Heart right ventricle (tissue), 16 donors: ENCODE measurements at regions not wholly inside any gene's neighbourhood (a gene's known extent, or its start where the extent isn't known, plus 50 kb on each side); places are given as distances from the start of the nearest gene placed in this dataset.

Experiments used
- ATAC-seq, 8 donors: fragments of 200-7000 bp; cut with Tn5 transposase; one replicate each; pipeline ENCODE4 v1.9.1; 2020; ENCODE audit warnings: mild to moderate bottlenecking in 8 of 8, moderate library complexity in 8 of 8, moderate number of reproducible peaks in 1 of 8
- DNase-seq, 2 donors: peaks; one replicate each; pipeline ENCODE4 v3.0.0-alpha.2; 2020
- H3K27ac ChIP-seq, 10 donors: fragments of 200-600 bp; sonication (generic) in 2 of 10; one replicate each; pipeline versions ENCODE4 v1.5.0 to v1.8.0; 2020 to 2022; ENCODE audit warnings: mild to moderate bottlenecking in 3 of 10
- H3K27me3 ChIP-seq, 7 donors: fragments of 200-600 bp; one replicate each; pipeline ENCODE4 v1.8.0; 2021 to 2022; ENCODE audit warnings: mild to moderate bottlenecking in 2 of 7
- H3K36me3 ChIP-seq, 9 donors: fragments of 200-600 bp; sonication (generic) in 1 of 9; one replicate each; pipeline versions ENCODE4 v1.5.0 to v1.8.0; 2020 to 2022; ENCODE audit warnings: mild to moderate bottlenecking in 2 of 9
- H3K4me1 ChIP-seq, 9 donors: fragments of 200-600 bp; sonication (generic) in 1 of 9; one replicate each; pipeline versions ENCODE4 v1.5.0 to v1.8.0; 2020 to 2022; ENCODE audit warnings: mild to moderate bottlenecking in 4 of 9
- H3K4me3 ChIP-seq, 10 donors: fragments of 200-600 bp; sonication (generic) in 2 of 10; one replicate each; pipeline versions ENCODE4 v1.5.0 to v1.8.0; 2020 to 2022; ENCODE audit warnings: mild to moderate bottlenecking in 7 of 10, moderate library complexity in 2 of 10
- H3K9me3 ChIP-seq, 11 donors: fragments of 200-600 bp in 10 of 11; sonication (generic) in 2 of 11; one replicate each; pipeline versions ENCODE4 v1.5.0 to v1.8.0; 2013 to 2022; ENCODE audit warnings: mild to moderate bottlenecking in 2 of 11, control low read depth in 1 of 11, moderate library complexity in 1 of 11
- WGBS, 2 donors: extraction: QIAGEN DNeasy Blood & Tissue Kit; methylation state at CpG; one replicate each; pipeline ENCODE4 v1.1.7; 2013; ENCODE audit warnings: inconsistent platforms in 1 of 2; 5-methylcytosine and 5-hydroxymethylcytosine counted together
- intact Hi-C, 10 donors: fragments of 100-400 bp; cut with DNase I; formaldehyde crosslinking; loops; one replicate each; pipeline versions ENCODE4 v1.11.1 to v1.14.2; 2022
- TF ChIP-seq, protein P1 (sequence below), 9 donors: fragments of 200-600 bp; sonication (generic) in 2 of 9; IDR thresholded peaks; one replicate each; pipeline versions ENCODE4 v1.5.0 to v1.8.0; 2021 to 2022; ENCODE audit warnings: antibody characterized with exemption in 9 of 9, mild to moderate bottlenecking in 5 of 9, moderate library complexity in 1 of 9
- donor health status: Arrhythmogenic right ventricular cardiomyopathy.
- donor health status: ischemic (EF 13 %, LVEDD 7.1; RV severe dilation, severe dysfunction).
- donor health status: healthy with polysubstance abuse.
- donor health status: DM: no; HTN: yes; CAD: no.
- donor health status: DM: no; HTN: no; CAD: no.
- donor health status: ischemic (EF 25% LVEDD 6.9; RV normal size, moderate dysfunction).
- donor health status: ischemic (EF 25% LVEDD 5.7; RV mildly dilated, moderate dysfunction).
- donor health status: healthy.
- donor health status: DM: yes; HTN: yes; CAD: no.
- donor health status: Ischemic cardiomyopathy.
- donor health status: ischemic (EF 35%, LVEDD 5.7; RV mildly dilated, moderate dysfunction).
- donor health status: nonischemic (EF 11% LVEDD 7.7; RV severe dilation, severe dysfunction).
- donor health status: DM: yes; HTN: yes; CAD: no.
- donor health status: PGD.
- donor health status: ischemic (EF 29% LVEDD 5.4; RV normal size, mild dysfunction).
- donor health status: nonischemic (EF 23%, LVEDD 6.1; RV moderate dilation, normal function).

DNA sequence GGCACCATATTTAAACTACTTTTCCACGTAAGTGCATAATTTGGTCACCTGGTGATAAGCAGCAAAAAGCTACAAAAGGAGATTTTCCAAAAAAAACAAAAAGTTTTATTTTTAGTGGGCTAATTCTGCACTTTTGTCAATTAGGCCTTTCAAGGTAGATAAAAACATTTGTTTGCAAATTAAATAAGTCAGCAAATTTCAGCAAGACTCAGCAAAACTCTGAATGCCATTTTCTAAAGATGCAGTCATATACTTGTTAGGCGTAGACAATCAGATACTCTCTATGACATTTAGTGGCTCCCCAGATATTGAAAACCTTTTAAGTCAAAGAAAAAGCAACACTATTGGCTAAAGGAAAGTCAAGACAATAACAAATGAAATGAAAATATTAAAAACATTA, 400.2 kb upstream of the GOLIM4 start:
- H3K4me1 ChIP-seq: no peaks in the 10 kb centered on the region
- ATAC-seq (no peak), DNase-seq (no peak)
- H3K27me3 ChIP-seq: no peaks in the 10 kb centered on the region
- 89% methylated on average over 2 of the region's 2 CpGs for WGBS, 2 donors
- TF ChIP-seq, protein P1, sequence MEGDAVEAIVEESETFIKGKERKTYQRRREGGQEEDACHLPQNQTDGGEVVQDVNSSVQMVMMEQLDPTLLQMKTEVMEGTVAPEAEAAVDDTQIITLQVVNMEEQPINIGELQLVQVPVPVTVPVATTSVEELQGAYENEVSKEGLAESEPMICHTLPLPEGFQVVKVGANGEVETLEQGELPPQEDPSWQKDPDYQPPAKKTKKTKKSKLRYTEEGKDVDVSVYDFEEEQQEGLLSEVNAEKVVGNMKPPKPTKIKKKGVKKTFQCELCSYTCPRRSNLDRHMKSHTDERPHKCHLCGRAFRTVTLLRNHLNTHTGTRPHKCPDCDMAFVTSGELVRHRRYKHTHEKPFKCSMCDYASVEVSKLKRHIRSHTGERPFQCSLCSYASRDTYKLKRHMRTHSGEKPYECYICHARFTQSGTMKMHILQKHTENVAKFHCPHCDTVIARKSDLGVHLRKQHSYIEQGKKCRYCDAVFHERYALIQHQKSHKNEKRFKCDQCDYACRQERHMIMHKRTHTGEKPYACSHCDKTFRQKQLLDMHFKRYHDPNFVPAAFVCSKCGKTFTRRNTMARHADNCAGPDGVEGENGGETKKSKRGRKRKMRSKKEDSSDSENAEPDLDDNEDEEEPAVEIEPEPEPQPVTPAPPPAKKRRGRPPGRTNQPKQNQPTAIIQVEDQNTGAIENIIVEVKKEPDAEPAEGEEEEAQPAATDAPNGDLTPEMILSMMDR (IDR thresholded peaks at IDR 0.05): no peak
- no peak overlapping the region for H3K4me3 ChIP-seq
- no peaks in the 10 kb centered on the region for H3K36me3 ChIP-seq
- H3K27ac ChIP-seq: no peak overlapping the region
- no peaks in the 10 kb centered on the region for H3K9me3 ChIP-seq
- intact Hi-C loops: no loop called here

DNA sequence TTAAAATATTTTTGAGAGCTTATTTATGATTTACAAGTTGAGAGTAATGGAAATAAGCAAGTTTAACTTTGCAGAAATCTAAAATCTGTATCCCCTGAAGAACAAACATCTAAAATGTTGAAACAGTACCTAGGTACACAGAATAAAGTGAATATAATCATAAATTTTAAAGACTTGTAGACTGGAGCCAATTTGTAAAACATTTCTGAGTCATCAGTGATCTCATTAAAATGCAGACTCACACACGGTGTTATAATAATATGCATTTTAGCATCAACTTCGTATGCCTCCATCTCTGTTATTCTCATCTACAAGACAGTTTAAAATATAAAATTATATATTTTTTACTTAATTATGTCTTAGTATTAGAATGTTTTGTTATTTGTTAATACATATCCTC, 399.5 kb upstream of the GOLIM4 start:
- no peak overlapping the region for H3K27ac ChIP-seq
- H3K4me3 ChIP-seq: no peak overlapping the region
- DNase-seq (no peak), ATAC-seq (no peak)
- no peaks in the 10 kb centered on the region for H3K9me3 ChIP-seq
- no peaks in the 10 kb centered on the region for H3K36me3 ChIP-seq
- TF ChIP-seq, protein P1 (IDR thresholded peaks at IDR 0.05): no peak
- 77 to 91% methylated on average over 2 of the region's 2 CpGs for WGBS, 2 donors
- no peaks in the 10 kb centered on the region for H3K4me1 ChIP-seq
- intact Hi-C loops: no loop called here
- no peaks in the 10 kb centered on the region for H3K27me3 ChIP-seq

GRCh38 chr3:168493412-168494205, 397.9 kb upstream of the GOLIM4 start:
- Histone ChIP-seq H3K9me3 (no peaks in the 10 kb centered on the region), H3K36me3 (no peaks in the 10 kb centered on the region), H3K4me1 (no peaks in the 10 kb centered on the region), H3K4me3 (no peak overlapping the region), H3K27me3 (no peaks in the 10 kb centered on the region), H3K27ac (no peak overlapping the region)
- DNase-seq (no peak), ATAC-seq (no peak)
- TF ChIP-seq, protein P1 (IDR thresholded peaks at IDR 0.05): no peak
- intact Hi-C loops: no loop called here

- DNase-seq: no peak
- TF ChIP-seq, protein P1 (IDR thresholded peaks at IDR 0.05): no peak
- Histone ChIP-seq H3K27ac (no peak overlapping the region), H3K36me3 (no peaks in the 10 kb centered on the region), H3K9me3 (no peaks in the 10 kb centered on the region), H3K4me1 (no peaks in the 10 kb centered on the region), H3K4me3 (no peak overlapping the region), H3K27me3 (peaks cover 0 to 5% (median 0%) of the 10 kb centered on the region in 7 donors)
- WGBS, 2 donors: 39 to 41% methylated on average over 1 of the region's 1 CpG
- no peak for ATAC-seq
- intact Hi-C loops: no loop called here
Measured at GRCh38 chr3:168490981-168491380, 395.3 kb upstream of the GOLIM4 start.
